ENCODE measurements at regions not wholly inside any gene's neighbourhood (a gene's known extent, or its start where the extent isn't known, plus 50 kb on each side); places are given as distances from the start of the nearest gene placed in this dataset.
"Not testable (repeated sequence)": the region's sequence is repeated elsewhere in the genome, so short reads cannot be mapped to it uniquely, and the experiment has no call there.

- TF ChIP-seq ETS1 (IDR thresholded peaks at IDR 0.05): no peak
- no peak for TF ChIP-seq REST (IDR thresholded peaks at IDR 0.05; ENCODE audit: unreplicated experiment)
Measured at GRCh38 chr13:18964942-18965341, 216.7 kb downstream of the TUBA3C start (continued).

- H4K20me1 ChIP-seq (replicated peaks; ENCODE audit: insufficient read depth); DNase-seq (ENCODE audit: low spot score); H3K27me3 ChIP-seq (ENCODE audit: insufficient read depth); H3K4me1 ChIP-seq (ENCODE audit: insufficient read depth); H3K79me2 ChIP-seq (replicated peaks; ENCODE audit: insufficient read depth); H3K9me2 ChIP-seq (ENCODE audit: insufficient read depth); H2AFZ ChIP-seq; ATAC-seq; H3F3A ChIP-seq (replicated peaks; ENCODE audit: low read depth); H3K27ac Mint-ChIP-seq; H3K36me3 ChIP-seq (ENCODE audit: insufficient read depth); H3K27me3 Mint-ChIP-seq (ENCODE audit: insufficient read depth, low read depth, poor library complexity); H3K4me3 ChIP-seq; H3K4me2 ChIP-seq; H3K4me1 Mint-ChIP-seq; H3K27ac ChIP-seq (ENCODE audit: low read depth); H3K4me3 Mint-ChIP-seq: not testable (repeated sequence)
- Mint-ChIP-seq H3K9me3 (peaks cover 100% of the 10 kb centered on the region), H3K36me3 (ENCODE audit: low read depth) (peaks cover 27% of the 10 kb centered on the region; the same call in 2 of the 3 replicates)
Measured at GRCh38 chr13:18963684-18964083, 217.9 kb downstream of the TUBA3C start.

GRCh38 chr13:18962168-18962734 is 219.4 kb downstream of the TUBA3C start:
- H3K36me3 Mint-ChIP-seq (ENCODE audit: low read depth): peaks cover 27% of the 10 kb centered on the region; the same call in 2 of the 3 replicates
- peaks cover 7% of the 10 kb centered on the region for H3K27me3 Mint-ChIP-seq (ENCODE audit: insufficient read depth, low read depth, poor library complexity)
- ATAC-seq (no peak), DNase-seq (ENCODE audit: low spot score) (no peak)
- Histone ChIP-seq H3K79me2 (replicated peaks; ENCODE audit: insufficient read depth) (no peaks in the 10 kb centered on the region), H3F3A (replicated peaks; ENCODE audit: low read depth) (no peaks in the 10 kb centered on the region), H4K20me1 (replicated peaks; ENCODE audit: insufficient read depth) (no peaks in the 10 kb centered on the region), H3K9me2 (ENCODE audit: insufficient read depth) (no peaks in the 10 kb centered on the region), H2AFZ (no peak overlapping the region), H3K4me3 (no peak overlapping the region), H3K4me1 (ENCODE audit: insufficient read depth) (no peaks in the 10 kb centered on the region), H3K36me3 (ENCODE audit: insufficient read depth) (peaks cover 2% of the 10 kb centered on the region; the same call in 1 of the 2 replicates), H3K27ac (ENCODE audit: low read depth) (no peak overlapping the region), H3K4me2 (no peak overlapping the region), H3K27me3 (ENCODE audit: insufficient read depth) (no peaks in the 10 kb centered on the region)
- peaks cover 100% of the 10 kb centered on the region for H3K9me3 Mint-ChIP-seq
- H3K27ac Mint-ChIP-seq: no peak overlapping the region
- H3K4me1 Mint-ChIP-seq: no peaks in the 10 kb centered on the region
- no peak overlapping the region for H3K4me3 Mint-ChIP-seq
- TF ChIP-seq REST (IDR thresholded peaks at IDR 0.05; ENCODE audit: unreplicated experiment) (no peak), POLR2AphosphoS5 (IDR thresholded peaks at IDR 0.05; ENCODE audit: low read depth) (no peak), EZH2phosphoT487 (IDR thresholded peaks at IDR 0.05; ENCODE audit: unreplicated experiment) (no peak), ZNF331 (CRISPR knock-in tag; IDR thresholded peaks at IDR 0.05; ENCODE audit: low read depth) (no peak), EZH2 (IDR thresholded peaks at IDR 0.05; ENCODE audit: low read depth, unreplicated experiment) (no peak), ETS1 (IDR thresholded peaks at IDR 0.05) (no peak)

Data from GM23338 (cell line).